Right forelimb (tissue), 1 donor: ENCODE measurements at regions not wholly inside any gene's neighbourhood (a gene's known extent, or its start where the extent isn't known, plus 50 kb on each side); places are given as distances from the start of the nearest gene placed in this dataset.
"Not testable (repeated sequence)": the region's sequence is repeated elsewhere in the genome, so short reads cannot be mapped to it uniquely, and the experiment has no call there.

ENCODE experiments used
- DNase-seq: peaks from one replicate; pipeline ENCODE4 v3.0.0-alpha.2; 2018

GRCh38 chr1:38787041-38787440 lies 72.5 kb downstream of the RRAGC start:
- DNase-seq, result no peak

- DNase-seq, result no peak
Measured at GRCh38 chr1:38786040-38786436, 73.5 kb downstream of the RRAGC start.

GRCh38 chr1:38785285-38786039 lies 74.1 kb downstream of the RRAGC start:
- DNase-seq, result no peak

DNA sequence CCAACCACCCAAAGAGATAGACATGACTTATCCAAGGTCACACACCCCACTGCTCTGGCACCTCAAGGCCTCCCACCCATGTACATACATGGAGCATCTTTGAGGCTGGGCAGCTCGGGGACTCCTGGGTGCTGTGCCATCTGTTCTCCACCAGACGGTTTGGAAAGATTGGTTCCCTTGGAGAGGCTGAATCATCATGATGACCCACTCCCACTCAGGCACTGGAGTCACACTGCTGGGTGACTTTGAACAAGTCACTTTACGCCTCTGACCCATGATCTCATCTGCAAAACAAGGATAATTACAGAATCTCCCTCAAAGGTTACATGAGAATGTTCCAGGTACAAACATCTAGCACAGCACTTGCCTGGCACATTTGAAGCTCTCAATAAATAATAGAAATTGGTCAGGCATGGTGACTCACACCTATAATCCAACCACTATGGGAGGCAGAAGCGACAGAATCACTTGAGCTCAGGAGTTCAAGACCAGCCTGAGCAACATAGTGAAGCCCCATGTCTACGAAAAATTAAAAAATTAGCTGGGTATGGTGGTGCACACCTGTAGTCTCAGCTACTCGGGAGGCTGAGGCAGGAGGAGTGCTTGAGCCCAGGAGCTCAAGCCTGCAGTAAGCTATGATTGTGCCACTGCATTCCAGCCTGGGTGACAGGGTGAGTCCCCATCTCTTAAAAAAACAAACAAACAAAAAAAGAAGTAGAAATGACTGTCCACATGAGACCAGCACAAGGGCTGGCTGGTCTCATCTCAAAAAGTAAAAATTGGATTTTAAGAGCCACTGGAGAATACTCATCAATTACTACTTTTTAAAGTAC lies 74.9 kb downstream of the RRAGC start:
- no peak for DNase-seq

- no peak for DNase-seq
Measured at GRCh38 chr1:38783640-38784229, 75.8 kb downstream of the RRAGC start.

DNA sequence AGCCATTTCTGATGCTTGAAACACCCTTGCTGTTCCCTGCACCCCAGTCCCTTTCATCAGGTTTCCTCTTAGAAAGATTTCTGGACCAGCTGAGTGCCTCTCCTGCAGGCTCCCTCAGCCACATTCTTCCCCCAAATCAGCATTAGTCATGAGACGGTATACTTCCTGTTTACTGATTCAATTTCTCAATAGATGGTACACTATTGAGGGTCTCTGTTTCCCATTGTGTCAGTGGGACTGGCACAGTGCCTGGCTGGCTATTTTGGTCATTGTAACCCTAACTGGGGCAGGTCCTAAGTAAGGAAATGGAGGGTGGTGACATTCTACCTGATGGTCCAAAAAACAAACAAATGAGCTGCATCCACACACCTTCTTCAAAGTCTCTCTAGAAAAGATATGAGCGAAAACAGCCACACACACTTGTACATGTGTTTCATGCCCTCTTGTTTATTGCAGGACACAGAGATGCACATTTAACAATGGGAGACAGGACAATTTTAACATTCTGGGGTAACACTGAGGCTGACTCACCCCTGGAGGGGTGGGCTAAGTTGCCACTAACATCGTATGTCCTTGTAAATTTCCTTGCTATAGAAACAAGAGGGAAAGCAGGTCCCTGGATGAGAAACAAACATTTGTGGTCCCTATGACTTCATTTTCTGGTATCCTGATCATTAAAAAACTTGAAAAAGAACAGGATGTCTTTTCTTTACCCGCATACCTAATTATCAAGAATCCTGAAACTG lies 77.5 kb downstream of the RRAGC start:
- no peak for DNase-seq

DNA sequence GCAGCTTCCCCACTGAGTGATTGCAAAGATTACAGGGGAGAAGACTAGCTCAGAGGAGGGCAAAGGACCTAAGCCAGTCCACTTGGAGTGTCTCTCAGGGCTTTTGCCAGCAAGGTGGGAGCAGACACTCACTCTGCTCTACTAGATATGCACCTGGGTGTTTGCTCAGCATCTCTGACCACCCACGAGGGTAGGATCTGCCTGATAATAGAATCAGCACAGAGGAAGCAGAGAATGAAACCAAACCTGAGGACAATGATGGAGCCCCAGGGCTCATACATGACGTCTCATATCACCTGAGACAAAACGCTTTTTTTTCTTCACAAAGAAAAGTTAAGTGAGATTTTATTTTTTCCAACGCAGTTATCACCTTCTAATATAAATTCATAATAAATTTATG lies 79.4 kb downstream of the RRAGC start:
- no peak for DNase-seq

DNA sequence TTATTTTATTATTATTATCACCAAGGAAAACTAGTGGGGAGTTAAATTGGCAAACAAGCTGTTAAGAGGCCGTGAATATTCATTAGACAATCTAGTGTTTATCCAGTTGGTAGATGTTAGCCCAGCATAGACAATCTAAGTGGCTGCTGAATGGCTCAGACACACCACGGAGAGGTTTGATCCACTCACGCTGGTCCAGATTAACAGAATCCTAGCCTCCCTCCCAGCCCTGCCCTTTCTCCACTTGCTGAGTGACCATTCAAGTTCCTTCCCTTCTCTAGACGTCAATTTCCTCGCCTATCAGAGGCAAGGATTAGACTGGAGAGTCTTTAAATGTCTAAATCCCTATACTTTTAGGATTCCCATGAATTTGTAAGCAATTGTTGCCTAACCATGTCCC lies 80.1 kb downstream of the RRAGC start:
- DNase-seq, result no peak

DNA sequence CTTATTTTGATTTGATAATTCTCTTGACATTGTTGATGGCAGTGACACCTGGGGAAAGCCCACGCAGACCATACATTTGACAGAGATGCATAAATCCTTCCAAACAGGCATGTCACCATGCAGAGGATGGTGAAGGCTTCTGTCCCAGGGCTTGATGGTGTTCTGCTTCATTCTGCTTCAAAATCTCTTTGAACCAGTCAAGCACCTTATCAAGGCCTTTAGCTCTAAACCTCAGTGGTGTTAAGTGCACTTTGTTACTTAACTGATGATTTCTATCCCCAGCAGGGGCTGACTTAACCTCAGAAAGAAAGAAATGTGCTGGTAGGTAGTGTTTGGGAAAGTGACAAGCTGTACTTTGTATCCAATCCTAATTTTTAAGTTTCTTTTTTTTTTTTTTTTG lies 81.1 kb downstream of the RRAGC start:
- DNase-seq, result no peak

- DNase-seq, result no peak
Measured at GRCh38 chr1:38778051-38778450, 81.5 kb downstream of the RRAGC start.

DNA sequence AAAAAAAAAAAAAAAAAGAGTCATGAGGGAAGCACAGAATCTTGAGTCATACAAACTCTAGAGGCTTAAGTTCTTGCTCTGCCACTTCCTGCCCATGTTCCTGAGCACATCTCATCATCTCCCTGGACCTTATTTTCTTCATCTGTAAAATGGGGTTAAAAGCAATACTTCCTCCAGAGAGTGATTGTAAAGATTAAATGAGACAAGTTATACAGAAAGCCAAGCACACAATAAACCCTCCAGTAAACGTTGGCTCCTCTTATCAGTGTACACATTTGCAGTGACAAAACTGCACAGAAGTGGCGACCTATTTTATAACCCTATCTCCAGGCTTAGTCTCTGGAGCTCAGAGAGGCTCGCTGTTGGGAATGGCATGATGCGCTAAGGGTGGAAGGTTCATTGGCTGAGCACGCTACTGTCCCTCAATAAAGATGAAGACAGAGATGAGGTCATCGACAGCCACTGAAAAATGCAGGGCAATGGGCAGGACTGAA lies 82.1 kb downstream of the RRAGC start:
- DNase-seq, result no peak

DNA sequence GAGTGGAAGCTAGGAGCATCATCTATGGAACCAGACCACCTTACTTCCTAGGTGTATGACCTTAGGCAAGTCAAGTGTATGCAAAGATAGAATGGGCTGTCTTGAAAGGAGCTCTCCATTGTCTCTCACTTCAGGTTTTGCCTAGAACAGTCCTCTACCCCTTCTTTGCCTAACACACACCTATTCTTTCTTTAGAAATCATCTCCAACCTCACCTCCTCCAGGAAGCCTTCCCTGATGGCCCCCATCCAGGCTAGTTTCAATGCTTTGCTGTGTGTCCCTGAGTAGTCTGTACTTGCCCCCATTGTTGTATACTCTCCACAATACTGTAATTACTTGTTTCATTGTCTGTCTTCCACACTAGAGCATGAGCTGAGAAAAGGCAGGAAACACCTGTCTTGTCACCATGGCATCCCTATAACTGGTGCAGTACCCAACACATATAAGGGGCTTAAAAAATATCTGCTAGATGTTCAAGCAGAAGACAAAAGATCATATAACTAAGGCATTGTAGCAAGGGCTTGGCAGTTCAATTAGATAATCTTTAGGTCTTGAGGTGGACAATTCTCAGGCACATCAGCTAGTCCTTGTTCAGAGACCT lies 83.0 kb downstream of the RRAGC start:
- no peak for DNase-seq

- DNase-seq, result no peak
Measured at GRCh38 chr1:38775175-38775845, 84.3 kb downstream of the RRAGC start.

- DNase-seq, result no peak
Measured at GRCh38 chr1:38773483-38773882, 86.1 kb downstream of the RRAGC start.

- DNase-seq, result no peak
Measured at GRCh38 chr1:38772953-38773352, 86.6 kb downstream of the RRAGC start.

GRCh38 chr1:38772026-38772425 lies 87.5 kb downstream of the RRAGC start:
- no peak for DNase-seq

- not testable (repeated sequence) for DNase-seq
Measured at GRCh38 chr1:38770516-38771173, 88.9 kb downstream of the RRAGC start.

DNA sequence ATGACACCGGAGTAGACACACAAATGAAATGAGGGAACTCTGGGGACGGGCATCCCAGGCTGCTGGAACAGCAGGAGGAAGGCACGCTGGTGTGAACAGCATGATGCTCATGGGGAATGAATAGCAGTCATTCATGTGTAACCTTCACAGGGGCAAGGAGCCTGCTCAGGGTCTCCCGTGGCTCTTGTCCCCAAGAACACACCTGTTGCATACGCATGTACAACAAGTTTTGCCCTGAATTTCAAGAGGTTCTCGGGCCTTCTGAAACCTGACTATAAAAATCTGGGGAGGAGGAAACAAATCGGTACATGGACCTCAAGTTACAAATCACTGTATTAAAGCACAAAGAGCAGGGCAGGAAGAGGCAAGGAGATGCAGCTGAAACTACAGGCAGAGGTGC lies 93.4 kb downstream of the RRAGC start:
- DNase-seq, result no peak

DNA sequence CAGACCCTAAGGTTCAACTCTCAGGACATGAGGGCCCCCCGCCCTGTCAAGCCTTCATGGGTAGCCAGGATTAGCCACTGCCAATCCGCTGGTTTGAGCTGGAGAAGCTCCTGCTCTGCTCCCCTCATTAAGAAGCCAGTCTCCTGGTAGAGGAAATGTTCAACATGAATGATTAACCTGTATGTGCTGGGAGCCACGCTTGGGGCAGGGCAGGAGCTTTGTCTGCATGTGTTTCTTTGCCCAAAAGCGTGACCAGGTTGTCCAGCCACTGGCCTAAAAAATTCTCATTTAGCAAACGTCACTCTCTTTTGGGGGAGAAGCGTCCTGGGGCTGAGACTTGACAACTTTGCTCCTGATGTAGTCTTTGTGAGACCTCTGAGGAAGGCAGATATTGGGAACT lies 96.5 kb downstream of the RRAGC start:
- no peak for DNase-seq

DNA sequence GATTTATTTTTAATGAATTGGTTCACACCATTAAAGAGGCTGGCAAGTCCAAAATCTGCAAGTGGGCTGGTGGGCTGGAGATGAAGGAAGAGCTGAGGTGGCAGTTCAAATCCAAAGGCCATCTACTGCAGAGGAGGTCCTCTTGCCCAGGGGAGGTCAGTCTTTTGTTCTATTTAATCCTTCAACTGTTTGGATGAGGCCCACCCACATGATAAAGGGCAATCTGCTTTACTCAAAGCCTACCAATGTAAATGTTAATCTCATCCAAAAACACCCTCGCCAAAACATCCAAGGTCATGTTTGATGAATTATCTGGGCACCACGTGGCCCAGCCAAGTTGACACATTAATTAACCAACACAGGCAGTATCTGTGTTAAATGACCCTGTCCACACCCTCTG lies 99.0 kb downstream of the RRAGC start:
- DNase-seq, result no peak

DNA sequence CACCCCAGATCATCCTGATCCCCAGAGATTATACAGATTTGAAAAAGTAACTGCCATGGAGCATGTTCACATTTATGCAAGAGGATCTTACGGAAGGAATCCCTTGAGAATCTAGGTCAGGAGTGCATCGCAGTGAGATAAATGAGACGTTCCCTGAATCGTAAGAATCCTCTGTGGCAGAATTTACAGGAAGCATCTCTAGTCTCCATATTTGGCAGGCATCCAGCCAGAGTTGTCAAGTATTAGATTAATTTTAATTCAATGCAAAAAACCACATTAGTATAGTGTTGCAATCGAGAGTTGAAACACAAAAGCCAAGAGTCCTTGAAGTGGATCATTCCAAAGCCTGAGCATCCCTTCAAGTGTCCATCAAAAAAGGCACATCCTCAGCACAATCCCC lies 100.8 kb downstream of the RRAGC start:
- no peak for DNase-seq
